ENCODE measurements at regions not wholly inside any gene's neighbourhood (a gene's known extent, or its start where the extent isn't known, plus 50 kb on each side); places are given as distances from the start of the nearest gene placed in this dataset.

DNA sequence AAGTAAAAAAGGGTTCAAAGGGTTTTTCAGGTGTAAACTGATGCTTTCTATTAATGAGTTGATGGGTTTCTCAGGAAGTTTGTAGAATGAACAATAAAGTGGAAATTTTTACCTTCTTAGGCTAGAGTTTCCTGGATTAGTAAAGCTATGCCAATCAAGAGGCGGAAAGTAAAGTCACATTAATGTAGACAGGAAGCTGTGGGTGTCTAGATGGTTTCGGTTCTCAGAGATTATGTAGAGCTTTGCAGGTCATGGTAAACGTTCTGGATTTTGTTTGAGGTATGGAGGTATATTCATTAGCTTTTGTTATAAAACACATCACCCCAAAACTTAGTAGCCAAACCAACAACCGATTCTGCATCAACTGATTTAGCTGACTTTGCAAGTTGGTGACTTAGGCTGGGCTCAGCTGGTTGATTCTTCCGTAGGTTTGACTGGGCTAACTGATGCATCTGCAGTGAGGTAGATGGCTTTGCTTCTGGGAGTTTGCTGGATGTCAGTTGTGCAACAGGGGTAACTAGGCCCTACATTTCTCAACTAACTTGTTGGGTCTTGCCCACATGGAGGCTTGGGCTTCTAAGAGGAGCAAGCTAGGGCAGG is 273.8 kb downstream of the MSX2 start:
- TF ChIP-seq, protein P1, sequence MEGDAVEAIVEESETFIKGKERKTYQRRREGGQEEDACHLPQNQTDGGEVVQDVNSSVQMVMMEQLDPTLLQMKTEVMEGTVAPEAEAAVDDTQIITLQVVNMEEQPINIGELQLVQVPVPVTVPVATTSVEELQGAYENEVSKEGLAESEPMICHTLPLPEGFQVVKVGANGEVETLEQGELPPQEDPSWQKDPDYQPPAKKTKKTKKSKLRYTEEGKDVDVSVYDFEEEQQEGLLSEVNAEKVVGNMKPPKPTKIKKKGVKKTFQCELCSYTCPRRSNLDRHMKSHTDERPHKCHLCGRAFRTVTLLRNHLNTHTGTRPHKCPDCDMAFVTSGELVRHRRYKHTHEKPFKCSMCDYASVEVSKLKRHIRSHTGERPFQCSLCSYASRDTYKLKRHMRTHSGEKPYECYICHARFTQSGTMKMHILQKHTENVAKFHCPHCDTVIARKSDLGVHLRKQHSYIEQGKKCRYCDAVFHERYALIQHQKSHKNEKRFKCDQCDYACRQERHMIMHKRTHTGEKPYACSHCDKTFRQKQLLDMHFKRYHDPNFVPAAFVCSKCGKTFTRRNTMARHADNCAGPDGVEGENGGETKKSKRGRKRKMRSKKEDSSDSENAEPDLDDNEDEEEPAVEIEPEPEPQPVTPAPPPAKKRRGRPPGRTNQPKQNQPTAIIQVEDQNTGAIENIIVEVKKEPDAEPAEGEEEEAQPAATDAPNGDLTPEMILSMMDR (IDR thresholded peaks at IDR 0.05), result no peak
- no peak for TF ChIP-seq POLR2A (IDR thresholded peaks at IDR 0.05)

Data from lower leg skin (tissue), 3 donors.